Upper lobe of left lung (tissue), 6 donors: ENCODE measurements at regions not wholly inside any gene's neighbourhood (a gene's known extent, or its start where the extent isn't known, plus 50 kb on each side); places are given as distances from the start of the nearest gene placed in this dataset.

Experiments
- ATAC-seq, 2 donors: fragments of 200-7000 bp; cut with Tn5 transposase; one replicate each; pipeline ENCODE4 v1.9.1; 2022; ENCODE audit warnings: mild to moderate bottlenecking in 2 of 2, moderate library complexity in 2 of 2; ENCODE audit not compliant: low FRiP score in 2 of 2
- DNase-seq, 2 donors: peaks; one replicate each; pipeline ENCODE4 v3.0.0-alpha.2; 2019 to 2020
- H3K27ac ChIP-seq, 4 donors: fragments of 200-600 bp; sonication (generic); one replicate each; pipeline ENCODE4 v1.5.1; 2016 to 2019
- H3K27me3 ChIP-seq, 4 donors: fragments of 200-600 bp; sonication (generic); one replicate each; pipeline ENCODE4 v1.5.1; 2017 to 2019
- H3K36me3 ChIP-seq, 4 donors: fragments of 200-600 bp; sonication (generic); one replicate each; pipeline ENCODE4 v1.5.1; 2016 to 2019
- H3K4me1 ChIP-seq, 4 donors: fragments of 200-600 bp; sonication (generic); one replicate each; pipeline ENCODE4 v1.5.1; 2018 to 2019
- H3K4me3 ChIP-seq, 4 donors: fragments of 200-600 bp; sonication (generic); one replicate each; pipeline ENCODE4 v1.5.1; 2017 to 2019; ENCODE audit warnings: mild to moderate bottlenecking in 2 of 4, moderate library complexity in 1 of 4
- H3K9me3 ChIP-seq, 4 donors: fragments of 200-600 bp; sonication (generic); one replicate each; pipeline ENCODE4 v1.5.1; 2018 to 2019
- CTCF ChIP-seq, 6 experiments: fragments of 450-650 bp in 4 of 6; fragments of 200-600 bp in 2 of 6; sonication (generic) in 2 of 6; IDR thresholded peaks; one replicate each; pipeline ENCODE4 v1.5.1; 2016 to 2019; ENCODE audit warnings: antibody characterized with exemption in 6 of 6
- EP300 ChIP-seq, 4 donors: sonication (generic); formaldehyde crosslinking; IDR thresholded peaks; one replicate each; pipeline ENCODE4 v1.5.1; 2017; ENCODE audit warnings: antibody characterized with exemption in 4 of 4, control low read depth in 2 of 4
- POLR2A ChIP-seq, 4 donors: fragments of 450-650 bp; IDR thresholded peaks; one replicate each; pipeline ENCODE4 v1.5.1; 2016 to 2017; ENCODE audit warnings: antibody characterized with exemption in 4 of 4, mild to moderate bottlenecking in 2 of 4
- POLR2AphosphoS5 ChIP-seq, 2 donors: sonication (generic); formaldehyde crosslinking; IDR thresholded peaks; one replicate each; pipeline ENCODE4 v1.5.1; 2017; ENCODE audit warnings: antibody characterized with exemption in 2 of 2
- WGBS, 2 donors: methylation state at CpG; one replicate each; pipeline ENCODE4 v1.1.5; 2017 to 2018; 5-methylcytosine and 5-hydroxymethylcytosine counted together
- donor health status: DM: no; HTN: no; CAD: no; lungs with moderate emphysema.
- donor health status: DM: no; HTN: yes; CAD: no; lungs with severe emphysema.

DNA sequence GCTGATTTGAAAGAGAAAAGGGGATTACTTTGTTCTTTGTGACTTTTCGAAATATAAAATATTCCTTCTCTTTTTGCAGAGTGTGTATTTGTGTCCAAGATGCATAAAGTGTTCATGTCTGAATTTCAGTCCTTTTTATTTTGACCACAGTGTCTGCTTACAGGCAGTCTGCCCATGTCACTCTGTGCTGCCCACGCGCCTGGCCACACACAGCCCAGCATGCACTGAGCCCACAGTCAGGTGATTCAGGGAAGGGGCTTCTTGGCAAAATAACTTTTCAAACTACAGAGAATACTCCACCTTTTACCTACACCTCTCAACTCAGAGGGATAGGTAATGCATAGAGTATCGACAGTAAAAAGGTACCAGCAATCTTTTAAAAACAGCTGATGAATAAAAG, 142.5 kb upstream of the TRPC4 start:
- WGBS, 2 donors: 83 to 88% methylated on average over 4 of the region's 4 CpGs
- peak in 1 of 2 donors; percentile 51 for DNase-seq
- H3K36me3 ChIP-seq: no peaks in the 10 kb centered on the region
- H3K4me3 ChIP-seq: no peak overlapping the region
- no peaks in the 10 kb centered on the region for H3K9me3 ChIP-seq
- H3K27me3 ChIP-seq: no peaks in the 10 kb centered on the region
- no peaks in the 10 kb centered on the region for H3K4me1 ChIP-seq
- no peak overlapping the region for H3K27ac ChIP-seq
- no peak for TF ChIP-seq POLR2AphosphoS5 (IDR thresholded peaks at IDR 0.05)
- TF ChIP-seq CTCF (IDR thresholded peaks at IDR 0.05): no peak
- no peak for TF ChIP-seq EP300 (IDR thresholded peaks at IDR 0.05)
- ATAC-seq: no peak

- Histone ChIP-seq H3K27ac (no peak overlapping the region), H3K4me3 (no peak overlapping the region), H3K4me1 (no peaks in the 10 kb centered on the region), H3K27me3 (no peaks in the 10 kb centered on the region), H3K9me3 (no peaks in the 10 kb centered on the region), H3K36me3 (no peaks in the 10 kb centered on the region)
- TF ChIP-seq POLR2AphosphoS5 (IDR thresholded peaks at IDR 0.05): no peak
- TF ChIP-seq CTCF (IDR thresholded peaks at IDR 0.05): no peak
- no peak for TF ChIP-seq POLR2A (IDR thresholded peaks at IDR 0.05)
- no peak for TF ChIP-seq EP300 (IDR thresholded peaks at IDR 0.05)
- 43 to 44% methylated on average over 3 of the region's 3 CpGs for WGBS, 2 donors
- no peak for DNase-seq
- ATAC-seq: no peak
These were observed 139.1 kb upstream of the TRPC4 start for GRCh38 chr13:38008636-38009035.

GRCh38 chr13:38002606-38003005, 133.0 kb upstream of the TRPC4 start:
- no peak overlapping the region for H3K27ac ChIP-seq
- 30 to 47% methylated on average over 7 of the region's 7 CpGs for WGBS, 2 donors
- ATAC-seq (no peak), DNase-seq (no peak)
- H3K4me1 ChIP-seq: no peaks in the 10 kb centered on the region
- no peak overlapping the region for H3K4me3 ChIP-seq
- TF ChIP-seq POLR2AphosphoS5 (IDR thresholded peaks at IDR 0.05) (no peak), CTCF (IDR thresholded peaks at IDR 0.05) (no peak), POLR2A (IDR thresholded peaks at IDR 0.05) (no peak), EP300 (IDR thresholded peaks at IDR 0.05) (no peak)
- no peaks in the 10 kb centered on the region for H3K36me3 ChIP-seq
- no peaks in the 10 kb centered on the region for H3K27me3 ChIP-seq
- H3K9me3 ChIP-seq: no peaks in the 10 kb centered on the region

DNA sequence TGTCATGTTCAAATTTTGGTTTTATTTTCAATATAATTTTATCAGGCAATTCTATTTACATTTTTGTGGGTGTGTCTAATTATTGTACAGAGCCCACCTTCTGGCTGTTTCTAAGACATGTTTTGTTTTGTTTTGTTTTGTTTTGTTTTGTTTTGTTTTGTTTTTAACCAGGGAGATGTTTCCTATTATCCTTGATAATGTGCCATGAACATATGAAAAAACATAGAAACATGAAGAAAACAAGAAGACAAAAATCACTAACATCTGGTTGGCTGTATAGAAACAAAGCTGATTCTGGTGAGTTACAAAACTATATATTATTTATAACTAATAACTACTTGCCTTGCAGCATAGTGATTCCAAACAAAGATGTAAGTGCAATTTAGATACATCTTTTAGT, 128.1 kb upstream of the TRPC4 start:
- Histone ChIP-seq H3K36me3 (no peaks in the 10 kb centered on the region), H3K27ac (no peak overlapping the region), H3K4me3 (no peak overlapping the region), H3K27me3 (no peaks in the 10 kb centered on the region), H3K9me3 (no peaks in the 10 kb centered on the region), H3K4me1 (no peaks in the 10 kb centered on the region)
- ATAC-seq (no peak), DNase-seq (no peak)
- TF ChIP-seq EP300 (IDR thresholded peaks at IDR 0.05) (no peak), POLR2A (IDR thresholded peaks at IDR 0.05) (no peak), CTCF (IDR thresholded peaks at IDR 0.05) (no peak), POLR2AphosphoS5 (IDR thresholded peaks at IDR 0.05) (no peak)

DNA sequence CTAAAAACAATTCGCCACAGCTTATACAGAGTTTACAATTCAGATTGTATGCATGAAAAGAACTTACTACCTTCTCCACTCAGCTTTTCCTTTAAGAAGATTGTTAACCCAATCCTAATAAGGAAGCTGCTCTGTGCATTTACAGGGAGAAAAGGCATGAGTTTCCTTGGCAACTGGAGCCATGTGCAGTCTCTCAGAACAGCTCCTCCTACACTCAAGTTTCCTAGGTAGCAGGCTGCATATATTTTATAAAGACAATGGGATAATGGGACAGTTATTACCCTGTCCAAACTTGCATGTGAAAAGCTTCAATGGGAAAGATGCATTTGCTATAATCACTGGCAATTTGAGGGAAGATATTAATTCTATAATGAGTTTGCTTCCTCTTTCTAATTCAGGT, 125.5 kb upstream of the TRPC4 start:
- TF ChIP-seq POLR2A (IDR thresholded peaks at IDR 0.05) (no peak), POLR2AphosphoS5 (IDR thresholded peaks at IDR 0.05) (no peak), CTCF (IDR thresholded peaks at IDR 0.05) (no peak), EP300 (IDR thresholded peaks at IDR 0.05) (no peak)
- DNase-seq (no peak), ATAC-seq (no peak)
- H3K4me3 ChIP-seq: no peak overlapping the region
- WGBS, 2 donors: 0% methylated on average over 1 of the region's 1 CpG
- H3K27ac ChIP-seq: no peak overlapping the region
- no peaks in the 10 kb centered on the region for H3K9me3 ChIP-seq
- H3K36me3 ChIP-seq: no peaks in the 10 kb centered on the region
- no peaks in the 10 kb centered on the region for H3K4me1 ChIP-seq
- no peaks in the 10 kb centered on the region for H3K27me3 ChIP-seq
